ENCODE measurements at regions not wholly inside any gene's neighbourhood (a gene's known extent, or its start where the extent isn't known, plus 50 kb on each side); places are given as distances from the start of the nearest gene placed in this dataset.

GRCh38 chr4:23241408-23241807, 548.7 kb downstream of the GBA3 start (continued):
- no peak for TF ChIP-seq DMTF1 (CRISPR knock-in tag; IDR thresholded peaks at IDR 0.05)
- no peak for TF ChIP-seq MXD4 (CRISPR knock-in tag; IDR thresholded peaks at IDR 0.05)
- TF ChIP-seq ZNF138 (CRISPR knock-in tag; IDR thresholded peaks at IDR 0.05; ENCODE audit: low read depth): no peak
- TF ChIP-seq ZNF230 (CRISPR knock-in tag; IDR thresholded peaks at IDR 0.05): no peak
- no peak for TF ChIP-seq HDAC6 (IDR thresholded peaks at IDR 0.05; ENCODE audit: low read depth, low read length)
- TF ChIP-seq ZBTB7B (CRISPR knock-in tag; IDR thresholded peaks at IDR 0.05): no peak
- no peak for TF ChIP-seq ZNF547 (CRISPR knock-in tag; IDR thresholded peaks at IDR 0.05)
- no peak for TF ChIP-seq AKAP8 (CRISPR knock-in tag; IDR thresholded peaks at IDR 0.05)
- TF ChIP-seq, protein P1, sequence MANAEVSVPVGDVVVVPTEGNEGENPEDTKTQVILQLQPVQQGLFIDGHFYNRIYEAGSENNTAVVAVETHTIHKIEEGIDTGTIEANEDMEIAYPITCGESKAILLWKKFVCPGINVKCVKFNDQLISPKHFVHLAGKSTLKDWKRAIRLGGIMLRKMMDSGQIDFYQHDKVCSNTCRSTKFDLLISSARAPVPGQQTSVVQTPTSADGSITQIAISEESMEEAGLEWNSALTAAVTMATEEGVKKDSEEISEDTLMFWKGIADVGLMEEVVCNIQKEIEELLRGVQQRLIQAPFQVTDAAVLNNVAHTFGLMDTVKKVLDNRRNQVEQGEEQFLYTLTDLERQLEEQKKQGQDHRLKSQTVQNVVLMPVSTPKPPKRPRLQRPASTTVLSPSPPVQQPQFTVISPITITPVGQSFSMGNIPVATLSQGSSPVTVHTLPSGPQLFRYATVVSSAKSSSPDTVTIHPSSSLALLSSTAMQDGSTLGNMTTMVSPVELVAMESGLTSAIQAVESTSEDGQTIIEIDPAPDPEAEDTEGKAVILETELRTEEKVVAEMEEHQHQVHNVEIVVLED (CRISPR knock-in tag; IDR thresholded peaks at IDR 0.05; ENCODE audit: borderline replicate concordance): no peak
- TF ChIP-seq JARID2 (CRISPR knock-in tag; IDR thresholded peaks at IDR 0.05; ENCODE audit: insufficient replicate concordance): no peak

- Histone ChIP-seq H4K20me1 (ENCODE audit: insufficient read depth, low read length) (no peaks in the 10 kb centered on the region), H3K4me3 (replicated peaks in 1 of 3; ENCODE audit: insufficient read depth in 1 of 3, low read depth in 2 of 3, low read length in 3 of 3) (no peak overlapping the region), H3K79me2 (ENCODE audit: insufficient read depth, low read length) (no peaks in the 10 kb centered on the region), H3K9ac (ENCODE audit: insufficient read depth, low read depth, low read length) (no peak overlapping the region), H2AFZ (ENCODE audit: low read length) (no peak overlapping the region), H3K27ac (ENCODE audit: extremely low read length, insufficient read depth, low read length) (no peak overlapping the region), H3K4me1 (ENCODE audit: insufficient read depth, low read length) (no peaks in the 10 kb centered on the region), H3K4me2 (ENCODE audit: low read depth, low read length) (no peak overlapping the region), H3K9me3 (ENCODE audit: low read length) (no peaks in the 10 kb centered on the region), H3K27me3 (ENCODE audit: control insufficient read depth in 1 of 2, insufficient read depth in 2 of 2, low read length in 2 of 2) (no peaks in the 10 kb centered on the region), H3K36me3 (replicated peaks in 1 of 2; ENCODE audit: control insufficient read depth in 1 of 2, insufficient read depth in 2 of 2, low read length in 2 of 2) (no peaks in the 10 kb centered on the region)
- WGBS (ENCODE audit: low lambda C conversion rate): 0% methylated on average over 2 of the region's 2 CpGs
- intact Hi-C loops (cut with micrococcal nuclease; ENCODE audit: unreplicated experiment) (no loop called here), in situ Hi-C loops (cut with HindIII; ENCODE audit: extremely low pct_ligation_motif_present, low pct_unique_long_range_greater_than_20kb) (no loop called here)
- no TSS peak for BruUV-seq (replicated peaks)
- ATAC-seq (no peak), FAIRE-seq (no peak), DNase-seq (ENCODE audit: low spot score) (no peak)
- ChIA-PET CTCF (ENCODE audit: low intra/inter-chr PET ratio, low total read pairs) (no interaction called here), POLR2A (no interaction called here)
- TF ChIP-seq TSC22D2 (CRISPR knock-in tag; IDR thresholded peaks at IDR 0.05; ENCODE audit: borderline replicate concordance) (no peak), NR1H2 (CRISPR knock-in tag; IDR thresholded peaks at IDR 0.05; ENCODE audit: borderline replicate concordance, low read depth) (no peak), EED (CRISPR knock-in tag; IDR thresholded peaks at IDR 0.05) (no peak), ZNF589 (CRISPR knock-in tag; conservative IDR thresholded peaks at IDR 0.05) (no peak)
- TF ChIP-seq, protein P2, sequence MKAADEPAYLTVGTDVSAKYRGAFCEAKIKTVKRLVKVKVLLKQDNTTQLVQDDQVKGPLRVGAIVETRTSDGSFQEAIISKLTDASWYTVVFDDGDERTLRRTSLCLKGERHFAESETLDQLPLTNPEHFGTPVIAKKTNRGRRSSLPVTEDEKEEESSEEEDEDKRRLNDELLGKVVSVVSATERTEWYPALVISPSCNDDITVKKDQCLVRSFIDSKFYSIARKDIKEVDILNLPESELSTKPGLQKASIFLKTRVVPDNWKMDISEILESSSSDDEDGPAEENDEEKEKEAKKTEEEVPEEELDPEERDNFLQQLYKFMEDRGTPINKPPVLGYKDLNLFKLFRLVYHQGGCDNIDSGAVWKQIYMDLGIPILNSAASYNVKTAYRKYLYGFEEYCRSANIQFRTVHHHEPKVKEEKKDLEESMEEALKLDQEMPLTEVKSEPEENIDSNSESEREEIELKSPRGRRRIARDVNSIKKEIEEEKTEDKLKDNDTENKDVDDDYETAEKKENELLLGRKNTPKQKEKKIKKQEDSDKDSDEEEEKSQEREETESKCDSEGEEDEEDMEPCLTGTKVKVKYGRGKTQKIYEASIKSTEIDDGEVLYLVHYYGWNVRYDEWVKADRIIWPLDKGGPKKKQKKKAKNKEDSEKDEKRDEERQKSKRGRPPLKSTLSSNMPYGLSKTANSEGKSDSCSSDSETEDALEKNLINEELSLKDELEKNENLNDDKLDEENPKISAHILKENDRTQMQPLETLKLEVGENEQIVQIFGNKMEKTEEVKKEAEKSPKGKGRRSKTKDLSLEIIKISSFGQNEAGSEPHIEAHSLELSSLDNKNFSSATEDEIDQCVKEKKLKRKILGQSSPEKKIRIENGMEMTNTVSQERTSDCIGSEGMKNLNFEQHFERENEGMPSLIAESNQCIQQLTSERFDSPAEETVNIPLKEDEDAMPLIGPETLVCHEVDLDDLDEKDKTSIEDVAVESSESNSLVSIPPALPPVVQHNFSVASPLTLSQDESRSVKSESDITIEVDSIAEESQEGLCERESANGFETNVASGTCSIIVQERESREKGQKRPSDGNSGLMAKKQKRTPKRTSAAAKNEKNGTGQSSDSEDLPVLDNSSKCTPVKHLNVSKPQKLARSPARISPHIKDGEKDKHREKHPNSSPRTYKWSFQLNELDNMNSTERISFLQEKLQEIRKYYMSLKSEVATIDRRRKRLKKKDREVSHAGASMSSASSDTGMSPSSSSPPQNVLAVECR (CRISPR knock-in tag; IDR thresholded peaks at IDR 0.05; ENCODE audit: borderline replicate concordance): no peak
- TF ChIP-seq, protein P3, sequence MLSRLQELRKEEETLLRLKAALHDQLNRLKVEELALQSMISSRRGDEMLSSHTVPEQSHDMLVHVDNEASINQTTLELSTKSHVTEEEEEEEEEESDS (CRISPR knock-in tag; IDR thresholded peaks at IDR 0.05; ENCODE audit: borderline replicate concordance): no peak
Measured at GRCh38 chr4:23238848-23239247, 546.1 kb downstream of the GBA3 start.

Data from HepG2 (cell line).